IPS DF 4.7 (cell line): ENCODE measurements at regions not wholly inside any gene's neighbourhood (a gene's known extent, or its start where the extent isn't known, plus 50 kb on each side); places are given as distances from the start of the nearest gene placed in this dataset.

Experiments
- DNase-seq: peaks from one replicate; pipeline ENCODE4 v3.0.0-alpha.2; 2013; ENCODE audit warnings: low spot score; ENCODE audit errors: extremely low read depth

GRCh38 chr12:30041096-30041495 is 257.4 kb upstream of the TMTC1 start:
- no peak for DNase-seq

- no peak for DNase-seq
These were observed 247.1 kb upstream of the TMTC1 start for GRCh38 chr12:30030693-30031374.

GRCh38 chr12:30026621-30027234 is 243.0 kb upstream of the TMTC1 start:
- no peak for DNase-seq

GRCh38 chr12:30025317-30025716 is 241.6 kb upstream of the TMTC1 start:
- DNase-seq: no peak

GRCh38 chr12:30023186-30023585 is 239.4 kb upstream of the TMTC1 start:
- DNase-seq: no peak

GRCh38 chr12:30021051-30021833 is 237.5 kb upstream of the TMTC1 start:
- DNase-seq: no peak

- no peak for DNase-seq
These were observed 235.8 kb upstream of the TMTC1 start for GRCh38 chr12:30019366-30020140.

GRCh38 chr12:30016540-30017055 is 232.9 kb upstream of the TMTC1 start:
- no peak for DNase-seq

- DNase-seq: no peak
These were observed 232.0 kb upstream of the TMTC1 start for GRCh38 chr12:30015631-30016337.

GRCh38 chr12:30014991-30015390 is 231.2 kb upstream of the TMTC1 start:
- DNase-seq: no peak

GRCh38 chr12:30012816-30013450 is 229.2 kb upstream of the TMTC1 start:
- peak; percentile 16 for DNase-seq

- no peak for DNase-seq
These were observed 226.6 kb upstream of the TMTC1 start for GRCh38 chr12:30010071-30011052.

GRCh38 chr12:30006021-30006420 is 222.3 kb upstream of the TMTC1 start:
- no peak for DNase-seq

GRCh38 chr12:30003321-30003720 is 219.6 kb upstream of the TMTC1 start:
- DNase-seq: no peak

GRCh38 chr12:30002677-30003076 is 218.9 kb upstream of the TMTC1 start:
- no peak for DNase-seq

- DNase-seq: no peak
These were observed 216.7 kb upstream of the TMTC1 start for GRCh38 chr12:30000401-30000800.

- DNase-seq: no peak
These were observed 213.3 kb upstream of the TMTC1 start for GRCh38 chr12:29996993-29997392.

GRCh38 chr12:29992366-29992765 is 208.6 kb upstream of the TMTC1 start:
- no peak for DNase-seq

GRCh38 chr12:29991924-29992323 is 208.2 kb upstream of the TMTC1 start:
- DNase-seq: no peak
